Retinal pigment epithelial cell (primary cell): ENCODE measurements at regions not wholly inside any gene's neighbourhood (a gene's known extent, or its start where the extent isn't known, plus 50 kb on each side); places are given as distances from the start of the nearest gene placed in this dataset.

Experiments
- DNase-seq: peaks from one replicate; pipeline ENCODE4 v3.0.0-alpha.2; 2010; ENCODE audit warnings: low read depth
- H3K4me3 ChIP-seq: 2 replicates; pipeline ENCODE4 v1.5.1; 2011; ENCODE audit warnings: mild to moderate bottlenecking, low read length, control low read depth, moderate library complexity
- CTCF ChIP-seq: conservative IDR thresholded peaks from 2 replicates; pipeline ENCODE4 v1.5.1; 2011; ENCODE audit warnings: low read depth, low read length, control low read depth, inconsistent platforms

DNA sequence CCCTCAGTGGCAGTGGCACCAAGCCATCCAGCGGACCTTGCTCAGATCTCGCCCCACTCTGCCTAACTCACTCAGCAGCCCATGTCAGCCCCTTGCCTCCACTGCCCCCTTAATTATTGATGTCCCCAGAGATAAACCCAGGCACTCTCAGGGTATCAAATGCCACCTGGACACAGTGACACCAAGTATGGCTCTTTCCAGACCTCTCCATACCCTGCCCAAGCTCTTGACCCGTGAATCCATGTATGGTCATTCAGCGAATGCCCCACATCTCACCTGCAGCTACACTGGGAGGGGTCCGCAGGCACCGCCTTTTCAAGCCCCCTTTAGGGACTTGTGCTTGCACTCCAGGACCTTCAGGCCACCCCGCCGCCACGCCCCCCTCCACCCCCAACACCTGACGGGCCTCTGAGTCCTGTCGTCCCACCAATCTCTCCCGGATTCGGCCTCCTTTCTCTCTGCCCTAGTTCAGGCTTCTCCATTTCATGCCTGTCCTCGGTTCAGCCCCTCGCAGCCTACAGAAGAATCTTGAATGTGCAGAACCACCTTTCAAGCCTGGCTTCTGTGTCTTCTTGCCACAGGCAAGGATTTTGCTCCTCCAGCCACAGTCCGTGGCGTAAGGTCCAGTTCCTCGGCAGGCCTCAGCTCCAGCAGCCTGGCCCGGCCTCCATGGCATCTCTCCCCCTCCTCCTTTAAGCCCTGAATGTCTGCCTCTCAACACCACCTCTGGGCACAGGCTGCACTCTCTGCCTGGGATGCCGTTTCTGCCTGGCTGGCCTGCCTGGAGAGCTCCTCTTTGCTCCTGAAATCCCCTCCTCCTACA lies 54.1 kb upstream of the ODC1 start:
- H3K4me3 ChIP-seq: no peak overlapping the region
- no peak for TF ChIP-seq CTCF
- DNase-seq: no peak

- no peak for DNase-seq
- TF ChIP-seq CTCF: no peak
- H3K4me3 ChIP-seq: no peak overlapping the region
Measured at GRCh38 chr2:10501451-10501961, 53.4 kb upstream of the ODC1 start.

GRCh38 chr2:10500601-10501361 lies 52.7 kb upstream of the ODC1 start:
- no peak for TF ChIP-seq CTCF
- no peak overlapping the region for H3K4me3 ChIP-seq
- no peak for DNase-seq

DNA sequence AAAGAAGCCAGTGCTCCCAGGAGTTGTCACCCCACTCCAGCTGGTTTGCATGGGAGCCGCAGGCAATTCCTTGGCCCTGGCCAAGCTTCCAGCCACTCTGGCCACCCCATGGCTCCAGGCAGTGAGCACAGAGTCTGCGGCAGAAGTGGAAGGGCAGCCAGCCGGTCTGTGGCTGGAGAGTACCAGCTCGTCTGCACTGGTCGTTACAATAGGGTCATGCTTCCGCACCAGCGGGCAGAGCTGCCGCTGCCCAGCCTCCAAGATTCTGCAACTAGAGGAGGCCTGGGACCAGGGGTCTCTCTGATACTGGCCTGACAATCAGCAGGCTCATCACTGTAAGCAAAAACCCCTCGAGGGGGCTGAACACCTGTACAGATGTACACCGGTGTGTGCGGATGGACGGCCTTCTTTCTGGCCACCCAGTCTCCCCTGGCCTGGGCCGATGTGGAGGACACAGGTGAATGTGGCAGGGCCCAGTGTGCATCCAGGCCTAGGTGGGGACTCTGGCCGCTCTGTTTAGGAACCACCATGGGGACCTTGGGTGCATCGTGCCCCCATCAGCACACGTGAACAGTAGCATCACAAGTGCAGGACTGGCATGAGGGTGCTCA lies 51.9 kb upstream of the ODC1 start:
- TF ChIP-seq CTCF: no peak
- H3K4me3 ChIP-seq: no peak overlapping the region
- no peak for DNase-seq

DNA sequence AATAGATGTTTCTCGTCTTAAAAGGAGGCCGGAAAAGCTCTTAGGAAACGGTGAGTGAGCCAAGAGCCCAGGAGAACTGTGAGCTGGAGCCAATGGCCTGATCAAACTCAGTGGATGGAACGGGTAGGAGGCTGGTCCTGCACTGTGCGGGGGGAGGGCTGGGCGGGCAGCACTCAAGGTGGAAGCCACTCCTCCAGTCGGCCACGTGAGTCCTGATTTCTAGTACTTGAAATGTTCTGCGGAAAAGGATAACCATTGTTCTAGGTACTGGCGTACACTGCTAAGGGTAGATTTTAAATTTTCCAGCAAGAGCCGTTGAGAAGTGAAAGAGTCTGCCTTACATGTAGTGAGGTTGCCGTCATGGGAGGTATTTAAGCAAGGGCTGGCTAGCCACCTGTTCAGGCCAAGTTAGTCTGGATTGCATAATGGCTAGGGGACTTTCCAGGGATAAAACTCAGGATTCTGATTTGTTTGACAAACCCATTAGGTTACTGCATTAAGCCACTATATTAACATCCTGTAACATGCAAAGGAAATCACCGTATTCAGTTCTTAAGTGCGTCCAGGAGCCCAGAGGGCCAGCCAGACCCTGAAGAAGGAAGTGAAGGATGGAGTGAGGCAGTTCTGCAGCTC lies 51.3 kb upstream of the ODC1 start:
- H3K4me3 ChIP-seq: no peak overlapping the region
- no peak for TF ChIP-seq CTCF
- DNase-seq: no peak

DNA sequence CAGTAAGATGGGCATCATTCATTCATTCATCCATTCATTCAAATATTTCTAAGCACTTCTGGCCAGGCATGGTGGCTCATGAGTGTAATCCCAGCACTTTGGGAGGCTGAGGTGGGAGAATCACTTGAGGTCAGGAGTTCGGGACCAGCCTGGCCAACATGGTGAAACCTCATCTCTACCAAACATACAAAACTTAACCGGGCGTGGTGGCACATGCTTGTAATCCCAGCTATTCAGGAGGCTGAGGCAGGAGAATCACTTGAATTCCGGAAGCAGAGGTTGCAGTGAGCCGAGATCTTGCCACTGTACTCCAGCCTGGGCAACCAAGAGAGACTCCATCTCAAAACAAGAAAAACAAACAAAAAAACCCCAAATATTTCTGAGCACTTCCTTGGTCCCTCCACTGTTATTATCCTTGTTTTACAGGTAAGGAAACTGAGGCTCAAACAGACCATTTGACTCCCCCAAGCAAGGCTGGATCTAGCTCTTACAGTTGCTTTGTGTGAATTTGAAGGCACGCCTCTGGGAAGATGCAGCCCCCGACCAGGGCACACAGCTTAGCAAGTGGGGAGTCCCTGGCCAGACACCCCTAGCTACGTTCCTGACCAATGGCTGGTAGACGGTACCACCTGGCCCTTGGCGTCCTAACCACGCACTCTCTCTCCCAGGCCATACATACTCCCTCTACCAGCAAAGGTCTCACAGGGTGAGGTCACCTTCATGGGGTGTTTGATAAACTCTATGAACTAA lies 50.6 kb upstream of the ODC1 start:
- TF ChIP-seq CTCF: no peak
- no peak overlapping the region for H3K4me3 ChIP-seq
- DNase-seq: no peak
